A549 (cell line): ENCODE measurements at regions not wholly inside any gene's neighbourhood (a gene's known extent, or its start where the extent isn't known, plus 50 kb on each side); places are given as distances from the start of the nearest gene placed in this dataset.
"Not testable (repeated sequence)": the region's sequence is repeated elsewhere in the genome, so short reads cannot be mapped to it uniquely, and the experiment has no call there.

Experiments used
- NFE2L2 ChIP-seq: fragments of 150-350 bp; conservative IDR thresholded peaks from 2 replicates; pipeline ENCODE4 v1.6.1; 2014; ENCODE audit warnings: low read length
- POLR2A ChIP-seq: IDR thresholded peaks from 2 replicates; pipeline ENCODE4 v1.6.1; 2012; ENCODE audit warnings: mild to moderate bottlenecking, low read length
- RNF2 ChIP-seq: fragments of 200-600 bp; sonication (generic); IDR thresholded peaks from 2 replicates; pipeline ENCODE4 v1.6.1; 2016; ENCODE audit warnings: low read depth, mild to moderate bottlenecking, antibody characterized with exemption, moderate library complexity, borderline replicate concordance
- SREBF2 ChIP-seq: fragments of 450-650 bp; IDR thresholded peaks from 2 replicates; pipeline ENCODE4 v1.6.1; 2014; ENCODE audit warnings: mild to moderate bottlenecking, moderate library complexity
- TF ChIP-seq, protein P1 (sequence below): IDR thresholded peaks from 2 replicates; pipeline ENCODE4 v1.6.1; 2012
- TF ChIP-seq, protein P2 (sequence below): fragments of 450-650 bp; IDR thresholded peaks from 2 replicates; pipeline ENCODE4 v1.6.1; 2014; ENCODE audit warnings: antibody characterized with exemption

DNA sequence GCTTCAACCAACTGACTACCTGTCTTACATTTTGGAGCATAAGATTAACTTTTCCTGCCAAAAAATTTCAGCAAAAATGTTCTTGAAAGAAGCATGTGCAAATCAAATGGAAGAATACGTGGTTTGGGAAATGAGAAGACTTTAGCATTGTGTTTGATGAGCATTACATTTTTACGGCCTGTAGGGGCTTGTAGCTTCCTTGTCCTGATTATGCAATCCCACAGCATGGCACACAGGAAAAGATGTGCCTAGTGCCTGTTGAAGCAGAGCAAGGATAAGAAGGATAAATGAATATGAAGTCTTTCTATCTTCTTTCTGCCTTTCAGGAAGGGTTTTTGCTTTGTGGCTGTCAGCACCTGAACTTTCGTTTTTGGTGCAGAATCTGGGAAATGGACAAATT lies 134.1 kb upstream of the PALS2 start:
- TF ChIP-seq SREBF2, RNF2, POLR2A, NFE2L2: not testable (repeated sequence)
- TF ChIP-seq, protein P1, sequence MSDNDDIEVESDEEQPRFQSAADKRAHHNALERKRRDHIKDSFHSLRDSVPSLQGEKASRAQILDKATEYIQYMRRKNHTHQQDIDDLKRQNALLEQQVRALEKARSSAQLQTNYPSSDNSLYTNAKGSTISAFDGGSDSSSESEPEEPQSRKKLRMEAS = not testable (repeated sequence)
- TF ChIP-seq, protein P2, sequence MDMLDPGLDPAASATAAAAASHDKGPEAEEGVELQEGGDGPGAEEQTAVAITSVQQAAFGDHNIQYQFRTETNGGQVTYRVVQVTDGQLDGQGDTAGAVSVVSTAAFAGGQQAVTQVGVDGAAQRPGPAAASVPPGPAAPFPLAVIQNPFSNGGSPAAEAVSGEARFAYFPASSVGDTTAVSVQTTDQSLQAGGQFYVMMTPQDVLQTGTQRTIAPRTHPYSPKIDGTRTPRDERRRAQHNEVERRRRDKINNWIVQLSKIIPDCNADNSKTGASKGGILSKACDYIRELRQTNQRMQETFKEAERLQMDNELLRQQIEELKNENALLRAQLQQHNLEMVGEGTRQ = not testable (repeated sequence)
